Epithelial cell of proximal tubule (primary cell): ENCODE measurements at regions not wholly inside any gene's neighbourhood (a gene's known extent, or its start where the extent isn't known, plus 50 kb on each side); places are given as distances from the start of the nearest gene placed in this dataset.
"Not testable (repeated sequence)": the region's sequence is repeated elsewhere in the genome, so short reads cannot be mapped to it uniquely, and the experiment has no call there.

ENCODE experiments used
- DNase-seq: peaks from one replicate; pipeline ENCODE4 v3.0.0-alpha.2; 2011; ENCODE audit warnings: low read depth
- H3K4me3 ChIP-seq: 2 replicates; pipeline ENCODE4 v1.5.1; 2011; ENCODE audit warnings: low read depth, mild to moderate bottlenecking, low read length
- TF ChIP-seq, protein P1 (sequence below): conservative IDR thresholded peaks from 2 replicates; pipeline ENCODE4 v1.5.1; 2012; ENCODE audit warnings: low read depth, mild to moderate bottlenecking, low read length

DNA sequence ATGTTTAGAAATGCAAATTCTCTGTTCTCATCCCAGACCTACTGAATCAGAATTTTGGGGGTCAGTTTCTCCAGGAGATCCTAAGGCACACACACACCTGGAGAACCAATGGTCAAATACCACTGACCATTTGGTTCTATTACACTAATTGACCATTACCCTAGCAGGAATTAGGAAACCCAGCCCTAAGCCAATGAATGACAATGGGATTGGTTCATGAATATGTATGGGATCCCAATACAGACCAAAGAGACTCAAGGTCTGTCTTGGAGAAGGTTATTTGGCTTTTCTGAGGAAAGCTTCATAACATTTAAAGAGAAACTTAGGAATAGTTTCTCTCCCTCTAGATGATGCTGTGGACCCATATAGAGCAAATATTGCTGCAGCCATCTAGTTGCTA, 317.0 kb downstream of the BMPER start:
- no peak overlapping the region for H3K4me3 ChIP-seq
- DNase-seq, result no peak
- TF ChIP-seq, protein P1, sequence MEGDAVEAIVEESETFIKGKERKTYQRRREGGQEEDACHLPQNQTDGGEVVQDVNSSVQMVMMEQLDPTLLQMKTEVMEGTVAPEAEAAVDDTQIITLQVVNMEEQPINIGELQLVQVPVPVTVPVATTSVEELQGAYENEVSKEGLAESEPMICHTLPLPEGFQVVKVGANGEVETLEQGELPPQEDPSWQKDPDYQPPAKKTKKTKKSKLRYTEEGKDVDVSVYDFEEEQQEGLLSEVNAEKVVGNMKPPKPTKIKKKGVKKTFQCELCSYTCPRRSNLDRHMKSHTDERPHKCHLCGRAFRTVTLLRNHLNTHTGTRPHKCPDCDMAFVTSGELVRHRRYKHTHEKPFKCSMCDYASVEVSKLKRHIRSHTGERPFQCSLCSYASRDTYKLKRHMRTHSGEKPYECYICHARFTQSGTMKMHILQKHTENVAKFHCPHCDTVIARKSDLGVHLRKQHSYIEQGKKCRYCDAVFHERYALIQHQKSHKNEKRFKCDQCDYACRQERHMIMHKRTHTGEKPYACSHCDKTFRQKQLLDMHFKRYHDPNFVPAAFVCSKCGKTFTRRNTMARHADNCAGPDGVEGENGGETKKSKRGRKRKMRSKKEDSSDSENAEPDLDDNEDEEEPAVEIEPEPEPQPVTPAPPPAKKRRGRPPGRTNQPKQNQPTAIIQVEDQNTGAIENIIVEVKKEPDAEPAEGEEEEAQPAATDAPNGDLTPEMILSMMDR, result no peak

- TF ChIP-seq, protein P1, result no peak
- H3K4me3 ChIP-seq, result no peak overlapping the region
These were observed 317.4 kb downstream of the BMPER start for GRCh38 chr7:34222722-34223121.

GRCh38 chr7:34224281-34224680, 318.9 kb downstream of the BMPER start:
- DNase-seq, result no peak
- TF ChIP-seq, protein P1, result no peak
- H3K4me3 ChIP-seq, result no peak overlapping the region

More at GRCh38 chr7:34222722-34223121, 317.4 kb downstream of the BMPER start:
- DNase-seq, result no peak

GRCh38 chr7:34225193-34225592, 319.9 kb downstream of the BMPER start:
- DNase-seq, result no peak
- TF ChIP-seq, protein P1, result no peak
- no peak overlapping the region for H3K4me3 ChIP-seq

GRCh38 chr7:34227525-34227924, 322.2 kb downstream of the BMPER start:
- DNase-seq, result no peak
- no peak overlapping the region for H3K4me3 ChIP-seq
- TF ChIP-seq, protein P1, result no peak

GRCh38 chr7:34235101-34235500, 329.8 kb downstream of the BMPER start:
- DNase-seq, H3K4me3 ChIP-seq: not testable (repeated sequence)

DNA sequence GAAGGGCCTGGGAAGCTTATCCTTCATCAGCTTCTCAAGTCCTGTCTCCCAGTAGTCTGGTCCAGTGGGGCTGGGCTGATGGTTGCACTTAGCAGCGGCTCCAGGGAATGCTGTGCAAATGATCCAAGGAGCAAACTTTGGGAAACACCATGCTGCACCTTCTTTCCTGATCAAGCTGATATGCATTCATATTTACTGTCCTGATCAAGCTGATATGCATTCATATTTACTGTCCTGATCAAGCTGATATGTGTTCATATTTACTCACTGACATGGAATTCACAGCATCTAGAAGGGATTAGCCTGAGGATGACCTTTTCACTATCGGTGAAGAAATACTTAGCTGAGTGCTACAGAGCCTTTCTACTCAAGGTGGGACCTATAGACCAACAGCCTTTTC, 330.7 kb downstream of the BMPER start:
- H3K4me3 ChIP-seq, result no peak overlapping the region
- TF ChIP-seq, protein P1, result no peak
- no peak for DNase-seq

DNA sequence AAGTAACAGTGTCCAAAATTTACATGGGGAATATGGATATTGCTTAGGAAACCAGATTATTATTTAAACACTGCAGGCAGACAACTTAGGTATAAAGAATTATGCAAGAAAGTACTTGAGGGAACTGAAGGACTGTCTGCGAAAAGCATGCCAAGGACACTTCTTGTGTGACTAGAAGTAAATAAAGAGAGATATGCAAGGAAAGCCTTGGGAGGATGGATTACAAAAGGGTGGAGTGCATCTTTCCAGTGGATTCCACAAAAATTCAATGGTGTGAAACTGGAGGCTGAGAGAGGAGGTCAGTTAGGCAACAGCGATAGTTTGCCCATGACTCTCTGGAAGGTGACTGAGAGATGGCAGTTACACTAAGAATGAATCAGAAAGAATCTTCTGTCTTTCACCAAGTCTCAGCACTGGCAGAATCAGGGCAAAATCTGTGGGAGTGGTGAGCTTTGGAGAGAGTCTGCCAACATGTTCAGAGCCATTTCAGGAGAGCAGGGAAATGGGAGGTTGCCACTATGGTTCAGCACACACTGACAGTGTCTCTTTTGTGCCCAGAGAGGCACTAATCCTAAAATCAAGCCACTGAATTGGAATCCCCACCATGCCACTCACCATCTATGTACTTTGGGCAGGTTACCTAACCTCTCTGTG, 331.6 kb downstream of the BMPER start:
- no peak for DNase-seq
- TF ChIP-seq, protein P1, result no peak
- H3K4me3 ChIP-seq, result no peak overlapping the region
